GM21381 (cell line): ENCODE measurements at regions not wholly inside any gene's neighbourhood (a gene's known extent, or its start where the extent isn't known, plus 50 kb on each side); places are given as distances from the start of the nearest gene placed in this dataset.

ENCODE experiments used
- ATAC-seq: cut with Tn5 transposase; IDR thresholded peaks from one replicate; pipeline ENCODE4 v1.9.1; 2021; ENCODE audit warnings: mild to moderate bottlenecking, moderate library complexity; ENCODE audit not compliant: unreplicated experiment

DNA sequence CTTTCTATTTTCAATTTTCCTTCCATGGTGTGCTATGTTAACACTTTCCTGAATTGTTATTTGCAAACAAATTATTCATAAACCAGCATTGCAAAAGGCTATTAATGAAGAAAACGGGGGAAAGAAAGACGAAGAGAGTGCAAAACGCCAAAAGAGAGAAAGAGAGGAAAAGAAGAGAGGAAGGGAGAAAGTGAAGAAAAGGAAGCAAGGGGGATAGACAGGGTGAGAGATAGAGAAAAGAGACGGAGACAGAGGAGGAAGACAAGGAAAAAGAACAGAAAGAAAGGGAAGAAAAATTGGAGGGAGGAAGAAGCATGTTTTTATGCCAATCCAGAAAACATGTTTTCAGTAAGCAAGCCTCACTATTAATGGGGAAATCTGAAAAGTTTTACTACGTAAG is 310.6 kb downstream of the TFEC start:
- no peak for ATAC-seq

DNA sequence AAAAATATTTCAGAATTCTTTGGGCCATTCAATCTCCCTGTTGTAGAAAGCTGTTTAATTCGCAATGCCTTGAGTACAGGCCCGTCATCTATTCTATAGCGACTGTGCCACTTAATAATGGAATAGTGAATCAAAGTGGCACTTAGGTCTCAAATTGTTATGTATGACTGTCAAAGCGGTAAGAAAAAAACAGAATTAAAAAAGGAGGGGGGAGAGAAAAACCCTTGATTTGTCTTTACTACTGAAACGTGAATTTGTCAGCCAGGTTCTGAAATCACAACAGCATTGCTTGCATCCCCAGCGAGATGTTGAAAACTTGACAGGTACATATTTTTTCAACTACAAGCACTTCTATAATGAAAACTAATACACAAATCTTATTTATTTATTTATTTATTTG is 320.9 kb downstream of the TFEC start:
- ATAC-seq = no peak

DNA sequence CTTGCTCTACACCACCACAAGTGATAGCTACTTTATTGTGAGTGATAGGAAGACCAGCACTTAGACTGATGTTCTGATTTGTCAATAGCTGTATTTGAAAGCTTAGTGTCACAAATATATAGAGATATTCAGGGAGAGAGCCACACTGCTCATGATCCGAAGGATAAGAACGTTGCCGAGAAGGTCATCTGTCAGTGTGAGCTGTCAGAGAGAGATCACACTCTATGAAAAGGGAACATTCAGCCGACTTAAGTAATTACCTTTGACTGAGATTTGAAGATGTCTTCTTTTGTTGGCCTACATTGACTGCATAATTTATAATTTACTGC is 322.6 kb downstream of the TFEC start:
- no peak for ATAC-seq

DNA sequence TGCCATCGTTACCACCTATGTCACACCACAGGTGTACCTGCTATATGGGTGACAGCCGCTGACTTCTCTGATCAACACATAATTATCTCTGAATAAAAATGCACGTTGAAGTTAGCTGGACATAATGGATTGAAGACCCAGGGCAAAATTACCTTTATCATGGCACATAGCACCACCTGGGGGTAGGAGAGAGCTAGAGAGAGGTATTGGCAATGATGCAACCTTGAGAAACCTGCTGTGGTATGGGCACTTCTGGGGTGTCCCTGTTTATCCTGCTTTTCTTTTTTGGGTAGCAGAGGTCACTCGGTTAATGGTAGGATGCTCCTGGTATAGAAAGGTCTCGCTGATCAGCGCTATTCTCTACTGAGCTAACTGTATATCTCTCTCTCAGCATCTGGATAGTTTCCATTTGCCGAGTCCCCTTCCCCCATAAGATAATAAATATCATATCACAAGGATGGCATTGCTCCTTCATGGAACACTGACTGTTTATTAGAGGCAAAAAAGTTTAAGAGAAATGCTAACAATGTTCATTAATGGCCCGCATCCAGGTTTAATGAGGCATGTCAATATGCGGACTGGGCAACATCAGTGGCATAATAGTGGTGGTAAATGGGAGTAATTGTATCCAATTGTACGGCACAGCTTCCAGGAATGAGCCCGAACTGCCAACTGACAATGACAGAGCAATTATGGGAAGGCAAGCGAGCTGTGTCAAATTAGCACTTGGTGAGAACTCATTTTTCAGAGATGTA is 323.1 kb downstream of the TFEC start:
- ATAC-seq = no peak

DNA sequence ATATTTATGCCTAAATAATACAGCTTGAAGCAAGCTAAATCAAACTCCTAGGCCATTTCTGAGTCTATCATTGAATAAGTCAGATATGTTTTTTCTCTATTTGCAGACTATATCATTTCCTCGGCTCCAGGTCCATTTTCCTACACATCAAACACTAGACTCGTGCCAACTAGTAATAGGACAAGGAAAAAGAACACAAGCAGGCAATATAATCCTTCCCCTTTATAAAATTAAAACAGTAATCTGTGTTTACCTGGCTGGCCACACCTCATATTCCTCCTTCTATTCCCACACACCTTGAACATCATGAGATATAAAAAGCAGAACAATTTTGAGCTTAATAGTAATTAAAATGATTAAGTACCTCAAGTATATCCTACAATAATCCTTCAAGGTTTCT is 325.7 kb downstream of the TFEC start:
- no peak for ATAC-seq

DNA sequence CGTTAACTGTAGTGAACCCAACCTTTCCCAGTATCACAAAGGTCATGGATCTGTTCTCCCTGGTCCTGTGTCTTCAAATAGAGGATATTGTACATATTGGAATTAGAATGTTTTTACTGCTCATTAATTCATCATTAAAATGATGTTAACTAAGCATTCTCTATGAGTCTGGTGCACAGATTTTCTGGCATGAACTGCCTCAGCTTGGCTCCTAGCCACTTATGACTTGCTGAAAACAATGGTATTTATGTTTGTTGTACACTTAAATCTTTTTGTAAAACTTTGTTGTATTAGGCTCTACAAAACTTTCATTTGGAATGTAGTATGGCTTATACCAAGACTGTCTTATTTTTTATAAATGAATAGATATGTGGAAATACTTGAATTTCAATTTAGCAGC is 329.4 kb downstream of the TFEC start:
- ATAC-seq = no peak

DNA sequence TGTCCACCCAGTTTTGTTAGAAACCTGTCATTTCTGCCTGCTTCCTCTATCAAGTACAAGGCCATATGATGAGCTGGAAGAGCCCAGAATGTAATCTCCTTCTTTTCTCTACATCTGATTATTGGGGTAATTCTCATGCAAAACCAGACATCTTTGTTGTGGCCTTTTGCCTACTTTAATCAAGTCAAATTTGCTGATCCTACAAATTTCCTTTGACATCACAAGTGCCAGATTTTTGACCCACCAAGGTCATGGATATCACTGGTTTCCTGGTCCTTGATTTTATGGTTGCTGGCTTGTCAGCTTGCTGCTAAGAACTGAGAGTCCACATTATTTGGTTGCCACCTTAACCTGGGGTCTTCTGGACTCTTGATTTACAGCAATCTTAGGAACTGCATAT is 336.1 kb downstream of the TFEC start:
- ATAC-seq = no peak

DNA sequence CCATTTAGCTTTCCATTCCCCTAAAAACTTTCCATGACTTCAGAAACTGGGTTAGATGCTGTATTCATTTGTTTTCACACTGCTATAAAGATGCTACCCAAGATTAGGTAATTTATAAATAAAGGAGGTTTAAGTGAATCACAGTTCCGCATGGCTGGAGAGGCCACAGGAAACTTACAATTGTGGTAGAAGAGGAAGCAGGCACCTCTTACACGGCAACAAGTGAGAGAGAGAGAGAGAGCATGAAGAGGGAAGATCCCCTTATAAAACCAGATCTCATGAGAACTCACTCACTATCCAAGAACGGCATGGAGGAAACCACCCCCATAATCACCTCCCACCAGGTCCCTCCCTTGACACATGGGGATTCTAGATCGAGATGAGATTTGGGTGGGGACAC is 336.8 kb downstream of the TFEC start:
- peak; percentile 43 for ATAC-seq

DNA sequence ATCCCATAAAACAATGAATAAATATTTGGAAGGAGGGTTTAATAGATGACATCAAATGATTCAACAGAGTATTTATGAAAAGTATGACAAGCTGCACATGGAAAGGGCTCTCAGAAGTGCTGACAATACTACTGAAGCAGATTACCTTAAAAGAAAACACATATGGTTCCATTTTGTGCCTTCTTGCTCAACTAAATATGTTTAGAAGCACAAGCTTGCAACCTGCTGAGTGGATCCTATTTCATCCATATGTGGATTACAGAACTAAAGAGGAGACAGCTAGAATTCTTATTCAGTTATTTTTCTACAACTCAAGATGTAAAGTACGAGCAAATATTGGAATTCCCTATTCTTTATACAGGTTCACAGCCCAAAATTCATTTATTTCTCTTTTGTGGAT is 340.6 kb downstream of the TFEC start:
- no peak for ATAC-seq

DNA sequence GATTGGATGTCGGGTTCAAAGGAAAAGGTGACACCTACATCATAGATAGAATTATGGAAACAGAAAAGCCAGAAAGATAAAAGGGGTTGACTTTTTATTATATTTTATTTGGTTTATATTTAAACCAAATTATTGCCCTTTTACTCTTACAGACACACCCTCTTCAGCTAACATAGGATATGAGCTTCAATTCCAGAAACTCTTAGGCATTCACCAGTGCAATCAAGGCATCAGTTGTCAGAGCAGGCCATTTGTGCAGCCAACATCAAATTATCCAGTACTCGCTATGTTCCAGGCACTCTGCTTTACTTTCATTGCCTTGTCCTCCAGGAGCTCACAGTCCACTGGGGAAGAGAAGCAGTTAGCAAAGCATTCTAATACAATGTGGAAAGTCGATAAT is 347.5 kb downstream of the TFEC start:
- ATAC-seq = no peak

DNA sequence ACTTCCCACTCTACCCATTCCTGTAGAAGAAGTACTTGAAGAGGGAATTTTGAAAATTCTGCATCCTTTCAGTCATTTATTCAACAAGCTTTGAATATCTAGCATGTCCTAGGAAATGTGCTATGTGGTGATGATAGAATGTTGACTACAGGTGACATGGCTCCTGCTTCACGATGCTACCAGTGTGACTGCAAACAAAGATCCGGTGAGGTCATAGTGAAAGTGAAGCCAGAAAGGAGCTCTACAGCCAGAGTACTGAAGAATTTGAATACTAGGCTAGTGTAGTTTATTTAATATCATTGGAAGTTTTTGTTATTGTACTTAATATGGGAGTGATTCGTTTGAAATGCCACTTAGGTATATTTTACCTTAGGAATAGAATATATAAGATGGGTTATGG is 348.1 kb downstream of the TFEC start:
- ATAC-seq = no peak

DNA sequence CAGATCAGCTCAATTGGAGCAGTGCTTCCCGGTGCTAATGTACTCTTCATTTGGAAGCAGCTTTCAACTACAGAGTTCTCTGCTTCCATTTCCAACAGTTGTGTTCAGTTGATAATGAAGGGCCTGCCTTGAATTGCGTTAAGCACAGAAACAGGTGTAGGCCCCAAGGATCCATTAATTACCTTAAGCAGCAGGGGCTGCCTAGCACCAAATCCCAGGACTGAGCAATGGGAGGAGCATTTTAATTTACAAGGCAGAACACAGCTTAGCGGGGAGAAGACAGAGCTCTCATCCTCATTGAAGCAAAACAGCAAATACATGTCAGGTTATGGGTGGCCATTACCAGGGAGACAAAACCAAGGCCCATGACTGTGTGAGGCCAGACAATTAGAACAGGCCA is 349.6 kb downstream of the TFEC start:
- ATAC-seq = no peak

DNA sequence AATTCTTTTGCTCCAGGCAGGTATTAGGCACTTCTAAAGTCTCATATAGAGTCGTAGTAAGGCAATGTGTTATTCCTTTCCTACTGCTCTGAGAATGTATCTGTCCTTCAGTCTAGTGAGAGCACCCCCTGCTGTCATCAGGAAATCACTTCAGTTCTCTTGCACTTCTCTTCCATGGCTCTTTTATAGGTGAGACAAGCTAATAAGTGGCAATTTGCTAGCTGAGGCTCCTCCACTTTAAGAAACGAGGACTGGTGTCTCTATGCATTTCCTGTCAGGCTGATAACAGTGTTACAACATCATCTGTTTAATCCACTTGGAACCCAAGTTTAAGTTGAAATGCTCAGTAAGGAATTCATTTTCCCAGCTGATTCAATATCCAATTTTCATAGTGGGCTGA is 350.6 kb downstream of the TFEC start:
- ATAC-seq = peak; percentile 64

DNA sequence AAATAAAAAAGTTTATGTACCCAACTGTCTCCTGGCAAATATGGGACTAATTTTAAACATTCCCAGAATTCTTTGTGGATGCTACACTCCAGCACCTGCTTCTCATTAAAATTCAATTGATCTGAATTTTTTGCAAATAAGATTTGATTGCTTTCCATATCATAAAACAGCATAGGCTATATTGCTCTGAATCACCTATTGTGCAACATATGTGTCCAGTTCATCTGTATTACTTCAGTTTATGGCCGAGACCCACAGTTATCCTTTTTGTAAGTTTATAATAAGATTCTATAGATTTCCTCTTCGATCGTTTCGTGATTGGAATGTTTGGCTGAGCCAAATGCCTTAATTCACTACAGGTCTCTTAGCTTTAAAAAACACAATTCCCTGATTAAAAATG is 351.1 kb downstream of the TFEC start:
- ATAC-seq = no peak

DNA sequence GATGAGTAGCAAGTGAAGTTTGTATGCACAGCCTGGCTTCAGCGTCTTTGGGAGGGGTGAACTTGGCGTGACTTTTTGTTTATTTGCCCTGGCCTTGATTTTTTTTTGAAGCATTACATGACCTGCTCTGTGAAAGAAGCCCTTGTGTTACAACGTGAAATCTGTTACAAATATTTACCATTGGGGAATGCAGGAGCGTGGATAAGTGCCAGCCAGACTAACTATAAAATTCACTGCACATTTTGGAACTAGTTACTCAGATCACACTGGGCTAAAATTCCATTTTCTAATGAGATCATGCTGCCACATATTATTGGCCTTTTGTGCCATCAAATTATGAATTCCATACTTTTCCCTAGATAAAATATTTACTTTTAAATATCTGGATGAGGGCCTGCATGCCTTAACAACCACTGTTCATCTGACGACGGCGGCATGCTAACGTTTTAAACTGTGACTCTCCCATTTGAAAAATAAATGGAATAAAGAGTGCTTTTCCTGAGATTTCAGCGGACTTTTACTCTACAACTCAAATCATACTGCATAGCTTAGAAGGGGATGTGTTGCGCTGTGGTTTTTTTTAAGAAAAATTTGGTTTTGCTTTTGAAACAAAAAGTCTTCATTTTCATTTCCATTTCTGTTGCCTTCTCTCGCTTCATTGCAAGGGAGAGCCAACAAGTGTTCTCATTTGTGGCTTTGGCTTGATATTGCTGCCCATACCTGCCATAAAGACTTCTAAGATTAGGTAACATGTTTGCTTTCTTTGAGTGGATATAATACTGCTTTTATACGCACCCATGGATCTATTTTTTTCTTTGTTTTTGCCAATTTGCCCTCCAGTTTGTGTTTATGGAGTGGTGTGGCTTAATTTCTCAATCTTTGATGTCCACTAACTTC is 352.2 kb downstream of the TFEC start:
- ATAC-seq = no peak

DNA sequence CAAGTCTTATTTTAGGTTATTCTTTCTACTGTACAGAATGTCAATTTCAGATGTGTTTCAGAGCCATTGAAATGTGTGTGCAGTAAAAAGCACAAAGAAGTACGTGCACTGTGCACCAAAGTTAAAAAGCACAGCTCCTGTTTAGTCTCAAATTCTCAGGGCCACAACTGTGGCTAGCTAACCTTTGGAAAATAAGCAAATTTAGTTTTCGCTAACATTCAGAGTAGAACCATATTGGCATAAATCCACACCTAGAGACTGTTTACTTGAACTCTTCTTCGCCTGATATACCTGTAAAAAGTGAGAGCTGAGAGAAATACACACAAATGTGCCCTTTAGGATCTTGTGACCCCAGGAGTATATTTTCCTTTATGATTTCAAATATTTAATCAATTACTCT is 353.9 kb downstream of the TFEC start:
- no peak for ATAC-seq

DNA sequence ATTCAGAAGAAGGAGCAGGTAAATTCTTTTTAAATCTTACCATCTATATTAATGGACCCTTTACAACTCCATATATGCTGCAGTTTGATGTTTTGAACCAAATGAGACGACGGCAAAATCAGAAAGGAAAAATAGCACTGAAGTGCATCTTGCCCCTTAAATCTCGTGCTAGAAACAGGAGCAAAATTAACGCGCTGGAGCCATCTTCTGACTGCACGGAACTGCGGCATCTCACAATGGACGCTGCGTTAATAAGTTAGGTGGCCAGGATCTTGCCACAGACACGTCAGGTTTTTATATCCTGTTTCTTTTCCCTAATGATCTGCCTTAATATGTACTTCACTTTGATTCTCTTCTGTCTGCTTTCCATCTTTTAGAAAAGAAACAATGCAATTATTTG is 354.5 kb downstream of the TFEC start:
- ATAC-seq = no peak

DNA sequence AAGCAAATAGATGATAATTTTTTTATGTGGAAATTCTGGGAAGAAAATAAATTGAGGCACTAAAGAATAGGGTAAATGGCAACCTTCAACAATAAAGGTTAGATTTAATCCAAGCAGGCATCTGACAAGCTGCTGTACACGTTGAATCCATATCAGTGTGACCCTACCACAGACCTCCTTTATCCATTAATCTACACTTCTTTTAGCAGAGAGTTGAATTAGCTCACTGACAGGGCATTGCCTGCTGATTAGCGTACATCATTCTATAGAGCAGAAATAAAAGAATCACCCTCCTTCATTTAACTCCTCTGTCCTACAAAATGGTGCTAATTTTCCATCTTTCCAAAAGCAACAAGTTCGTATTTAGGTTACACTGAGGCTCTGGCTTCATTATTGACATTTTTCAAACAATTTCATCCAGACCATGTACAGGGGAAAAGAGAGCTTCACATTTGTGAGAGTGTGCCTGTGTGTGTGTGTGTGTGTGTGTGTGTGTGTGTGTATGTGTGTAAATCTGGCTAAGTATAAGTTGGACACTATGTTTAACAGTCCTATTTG is 356.0 kb downstream of the TFEC start:
- ATAC-seq = no peak

DNA sequence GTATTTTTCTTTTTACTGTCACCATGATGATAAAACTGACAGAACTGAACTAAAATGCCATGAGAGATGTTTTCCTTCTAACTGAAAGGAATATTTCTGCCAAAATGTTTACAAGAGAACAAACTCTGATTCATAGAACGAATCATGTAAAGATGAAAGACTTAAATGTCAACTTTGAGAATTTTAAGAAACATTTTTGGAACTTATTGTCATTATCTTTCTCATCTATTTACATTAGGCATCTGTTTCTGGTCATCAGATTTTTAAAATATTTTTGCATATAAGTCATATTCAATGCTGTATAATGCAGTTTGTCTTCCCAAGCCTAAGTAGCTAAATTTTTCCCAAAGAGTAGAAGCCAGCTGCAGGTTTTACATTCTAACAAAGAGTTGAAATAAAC is 358.5 kb downstream of the TFEC start:
- no peak for ATAC-seq

DNA sequence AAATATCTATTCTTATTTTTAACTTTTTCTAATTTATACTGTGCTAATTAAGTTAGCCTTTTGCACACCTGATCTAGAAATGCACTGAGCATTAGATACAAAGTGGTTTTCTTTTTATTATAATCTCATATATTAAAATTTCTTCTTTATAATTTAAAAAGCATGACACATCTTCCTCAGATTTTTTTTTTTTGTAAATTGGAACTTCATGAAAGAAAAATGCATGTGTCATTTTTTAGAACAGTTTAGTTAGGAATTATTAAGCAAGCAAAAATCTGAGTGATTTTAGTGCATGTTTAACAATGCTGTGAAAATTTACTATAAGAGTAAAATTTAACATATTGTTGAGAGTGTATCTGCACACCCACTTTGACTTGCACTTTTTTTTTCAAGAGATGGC is 367.9 kb downstream of the TFEC start:
- ATAC-seq = no peak

DNA sequence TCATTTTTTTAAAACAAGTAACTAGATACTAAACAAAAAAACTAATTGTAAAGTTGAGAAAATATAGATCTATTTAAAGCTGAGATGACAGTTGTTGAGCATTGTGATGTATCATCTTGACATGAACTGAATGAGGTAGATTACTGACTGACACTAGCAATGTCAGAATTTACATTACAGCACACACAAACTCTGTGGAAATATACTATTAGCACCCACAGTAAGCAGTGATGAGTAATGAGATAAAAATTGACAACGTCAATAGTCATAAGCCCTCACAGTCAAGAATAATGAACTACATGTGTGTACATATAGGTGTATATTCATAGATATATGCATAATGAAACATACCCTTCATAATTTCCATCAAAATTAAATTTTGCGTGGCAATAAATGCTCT is 368.4 kb downstream of the TFEC start:
- no peak for ATAC-seq

DNA sequence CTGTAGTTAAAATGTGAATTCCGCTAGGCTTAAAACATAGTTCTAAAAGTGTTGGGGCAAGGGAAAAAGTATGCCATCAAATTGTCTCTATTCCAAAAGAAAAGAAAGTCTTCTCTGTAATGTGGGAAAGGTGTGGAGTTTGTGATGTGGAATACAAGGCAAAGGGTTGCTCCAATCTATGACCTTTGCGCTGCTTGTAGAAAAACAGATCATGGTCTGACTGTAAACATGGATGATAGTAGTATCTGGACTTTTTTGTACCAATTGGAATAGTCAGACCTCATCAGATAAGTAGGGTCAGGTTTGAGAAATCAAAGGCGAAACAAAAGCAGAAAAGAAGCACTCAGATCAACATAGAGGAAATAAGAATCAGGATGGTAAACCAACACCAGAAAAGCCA is 372.3 kb downstream of the TFEC start:
- no peak for ATAC-seq
